ENCODE measurements at regions not wholly inside any gene's neighbourhood (a gene's known extent, or its start where the extent isn't known, plus 50 kb on each side); places are given as distances from the start of the nearest gene placed in this dataset.

GRCh38 chr2:18836436-18836835 is 247.1 kb upstream of the NT5C1B start:
- dilution Hi-C loops (cut with MboI; ENCODE audit: extremely low pct_ligation_motif_present, low sequenced_read_pairs) = no loop called here

GRCh38 chr2:18835787-18836186 is 246.4 kb upstream of the NT5C1B start:
- no peaks in the 10 kb centered on the region for H3K4me1 ChIP-seq (ENCODE audit: control insufficient read depth, extremely low read depth, insufficient read depth, low read length)
- no peak overlapping the region for H3K4me2 ChIP-seq (ENCODE audit: insufficient read depth, low read length)
- CTCF ChIA-PET = interaction anchor here (1.3 to 2.6 kb wide), 4 partner anchors 9 to 315 kb away, joined by 3 to 9 read pairs (median 8); no protein-coding TSS in a partner anchor
- H3K9me1 ChIP-seq (replicated peaks; ENCODE audit: control insufficient read depth, extremely low read depth, insufficient read depth, low read length) = no peaks in the 10 kb centered on the region
- H3K27me3 ChIP-seq (ENCODE audit: control insufficient read depth in 2 of 2, insufficient read depth in 2 of 2, low read length in 2 of 2) = no peaks in the 10 kb centered on the region
- H4K20me1 ChIP-seq (replicated peaks; ENCODE audit: control insufficient read depth, extremely low read depth, insufficient read depth, low read length) = no peaks in the 10 kb centered on the region
- no peak overlapping the region for H3K27ac ChIP-seq (ENCODE audit: insufficient read depth, low read depth, low read length)
- H3K36me3 ChIP-seq (ENCODE audit: control insufficient read depth in 2 of 2, extremely low read depth in 1 of 2, insufficient read depth in 2 of 2, low read length in 2 of 2) = no peaks in the 10 kb centered on the region
- BruUV-seq (replicated peaks) = no TSS peak
- dilution Hi-C loops (cut with MboI; ENCODE audit: extremely low pct_ligation_motif_present, low sequenced_read_pairs) = no loop called here
- TF ChIP-seq POLR2A (IDR thresholded peaks at IDR 0.05; ENCODE audit: low read depth, low read length) = no peak
- TF ChIP-seq MAX (IDR thresholded peaks at IDR 0.05; ENCODE audit: insufficient read depth, insufficient read length) = no peak
- no peak for TF ChIP-seq POLR2AphosphoS5 (IDR thresholded peaks at IDR 0.05; ENCODE audit: insufficient read depth, low read depth, low read length)
- no peak for TF ChIP-seq EZH2 (IDR thresholded peaks at IDR 0.05; ENCODE audit: borderline replicate concordance, low read depth, low read length, severe bottlenecking)
- TF ChIP-seq FOS (IDR thresholded peaks at IDR 0.05; ENCODE audit: borderline replicate concordance, insufficient read depth, low read length) = no peak
- TF ChIP-seq MYC (IDR thresholded peaks at IDR 0.05; ENCODE audit: low read depth, low read length) = no peak
- TF ChIP-seq JUN (IDR thresholded peaks at IDR 0.05; ENCODE audit: borderline replicate concordance, insufficient read depth, insufficient read length, low read depth) = no peak
- TF ChIP-seq CTCF (IDR thresholded peaks at IDR 0.05; ENCODE audit: extremely low read depth in 1 of 2, insufficient read depth in 1 of 2, low read depth in 1 of 2, low read length in 2 of 2) = no peak
- no peak for TF ChIP-seq GATA2 (IDR thresholded peaks at IDR 0.05; ENCODE audit: insufficient read depth, insufficient read length, low read depth, low read length)
- intact Hi-C loops (cut with micrococcal nuclease) = no loop called here
- no peak overlapping the region for H3K9ac ChIP-seq (replicated peaks; ENCODE audit: extremely low read depth, insufficient read depth, low read length)
- H3K4me3 ChIP-seq (replicated peaks in 1 of 3; ENCODE audit: insufficient read depth in 1 of 3, low read depth in 1 of 3, low read length in 3 of 3) = no peak overlapping the region
- H3K79me2 ChIP-seq (ENCODE audit: control insufficient read depth, insufficient read depth, low read length) = no peaks in the 10 kb centered on the region
- POLR2A ChIA-PET = no interaction called here
- no peaks in the 10 kb centered on the region for H3K9me3 ChIP-seq (replicated peaks; ENCODE audit: control insufficient read depth, insufficient read depth, low read length)
- FAIRE-seq (no peak), DNase-seq (ENCODE audit: low read depth, low spot score) (no peak)
- no peak overlapping the region for H2AFZ ChIP-seq (ENCODE audit: low read depth, low read length)

More at GRCh38 chr2:18836436-18836835, 247.1 kb upstream of the NT5C1B start:
- intact Hi-C loops (cut with micrococcal nuclease) = no loop called here
- no TSS peak for BruUV-seq (replicated peaks)
- POLR2A ChIA-PET = no interaction called here
- TF ChIP-seq MYC (IDR thresholded peaks at IDR 0.05; ENCODE audit: low read depth, low read length) (no peak), CTCF (IDR thresholded peaks at IDR 0.05; ENCODE audit: extremely low read depth in 1 of 2, insufficient read depth in 1 of 2, low read depth in 1 of 2, low read length in 2 of 2) (no peak), JUN (IDR thresholded peaks at IDR 0.05; ENCODE audit: borderline replicate concordance, insufficient read depth, insufficient read length, low read depth) (no peak), POLR2AphosphoS5 (IDR thresholded peaks at IDR 0.05; ENCODE audit: insufficient read depth, low read depth, low read length) (no peak)
- no peak overlapping the region for H3K27ac ChIP-seq (ENCODE audit: insufficient read depth, low read depth, low read length)
- no peak overlapping the region for H3K9ac ChIP-seq (replicated peaks; ENCODE audit: extremely low read depth, insufficient read depth, low read length)
- H3K4me1 ChIP-seq (ENCODE audit: control insufficient read depth, extremely low read depth, insufficient read depth, low read length) = no peaks in the 10 kb centered on the region
- no peaks in the 10 kb centered on the region for H3K27me3 ChIP-seq (ENCODE audit: control insufficient read depth in 2 of 2, insufficient read depth in 2 of 2, low read length in 2 of 2)
- no peak overlapping the region for H2AFZ ChIP-seq (ENCODE audit: low read depth, low read length)
- H3K79me2 ChIP-seq (ENCODE audit: control insufficient read depth, insufficient read depth, low read length) = no peaks in the 10 kb centered on the region
- CTCF ChIA-PET = interaction anchor here (1.0 to 2.6 kb wide), 4 partner anchors 9 to 45 kb away, joined by 3 to 9 read pairs (median 6); no protein-coding TSS in a partner anchor
- no peaks in the 10 kb centered on the region for H4K20me1 ChIP-seq (replicated peaks; ENCODE audit: control insufficient read depth, extremely low read depth, insufficient read depth, low read length)
- no peaks in the 10 kb centered on the region for H3K36me3 ChIP-seq (ENCODE audit: control insufficient read depth in 2 of 2, extremely low read depth in 1 of 2, insufficient read depth in 2 of 2, low read length in 2 of 2)
- no peak for DNase-seq (ENCODE audit: low read depth, low spot score)
- no peak overlapping the region for H3K4me3 ChIP-seq (replicated peaks in 1 of 3; ENCODE audit: insufficient read depth in 1 of 3, low read depth in 1 of 3, low read length in 3 of 3)
- no peak overlapping the region for H3K4me2 ChIP-seq (ENCODE audit: insufficient read depth, low read length)
- no peaks in the 10 kb centered on the region for H3K9me3 ChIP-seq (replicated peaks; ENCODE audit: control insufficient read depth, insufficient read depth, low read length)
- no peaks in the 10 kb centered on the region for H3K9me1 ChIP-seq (replicated peaks; ENCODE audit: control insufficient read depth, extremely low read depth, insufficient read depth, low read length)
- no peak for FAIRE-seq

Data from endothelial cell of umbilical vein (primary cell).